ENCODE measurements at regions not wholly inside any gene's neighbourhood (a gene's known extent, or its start where the extent isn't known, plus 50 kb on each side); places are given as distances from the start of the nearest gene placed in this dataset.

- DNase-seq (ENCODE audit: extremely low spot score) = no peak
- no peak for TF ChIP-seq FOXM1 (IDR thresholded peaks at IDR 0.05; ENCODE audit: borderline replicate concordance)
- TF ChIP-seq ARNT (IDR thresholded peaks at IDR 0.05) = no peak
- no peak for TF ChIP-seq LEF1 (IDR thresholded peaks at IDR 0.05; ENCODE audit: borderline replicate concordance)
- no peak for TF ChIP-seq SP1 (IDR thresholded peaks at IDR 0.05)
- no peak for TF ChIP-seq FOXK2 (IDR thresholded peaks at IDR 0.05)
- no peak for TF ChIP-seq FOXA1 (IDR thresholded peaks at IDR 0.05)
- TF ChIP-seq TARDBP (IDR thresholded peaks at IDR 0.05) = no peak
- no peak for TF ChIP-seq ELF4 (IDR thresholded peaks at IDR 0.05)
- no peak for TF ChIP-seq PKNOX1 (IDR thresholded peaks at IDR 0.05)
- no peak for TF ChIP-seq BHLHE40 (IDR thresholded peaks at IDR 0.05; ENCODE audit: borderline replicate concordance)
- TF ChIP-seq SUZ12 (IDR thresholded peaks at IDR 0.05) = no peak
- no peak for TF ChIP-seq NFRKB (IDR thresholded peaks at IDR 0.05)
- TF ChIP-seq HDGF (IDR thresholded peaks at IDR 0.05; ENCODE audit: borderline replicate concordance) = no peak
- TF ChIP-seq CTBP1 (IDR thresholded peaks at IDR 0.05; ENCODE audit: borderline replicate concordance) = no peak
- no peak for TF ChIP-seq L3MBTL2 (conservative IDR thresholded peaks at IDR 0.05)
- TF ChIP-seq ZNF384 (IDR thresholded peaks at IDR 0.05) = no peak
- POLR2A ChIA-PET = no interaction called here
- CTCF ChIA-PET = no interaction called here
Observed at GRCh38 chr5:2861605-2862004, 110.1 kb upstream of the IRX2 start.

- ChIA-PET CTCF (no interaction called here), POLR2A (no interaction called here)
- TF ChIP-seq SUZ12 (IDR thresholded peaks at IDR 0.05) = no peak
- TF ChIP-seq TARDBP (IDR thresholded peaks at IDR 0.05) = no peak
- no peak for TF ChIP-seq HDGF (IDR thresholded peaks at IDR 0.05; ENCODE audit: borderline replicate concordance)
- TF ChIP-seq LEF1 (IDR thresholded peaks at IDR 0.05; ENCODE audit: borderline replicate concordance) = no peak
- no peak for TF ChIP-seq NFRKB (IDR thresholded peaks at IDR 0.05)
- no peak for TF ChIP-seq FOXA1 (IDR thresholded peaks at IDR 0.05)
- no peak for TF ChIP-seq ARNT (IDR thresholded peaks at IDR 0.05)
- TF ChIP-seq FOXM1 (IDR thresholded peaks at IDR 0.05; ENCODE audit: borderline replicate concordance) = no peak
- DNase-seq (ENCODE audit: extremely low spot score) = no peak
Observed at GRCh38 chr5:2860101-2860500, 108.6 kb upstream of the IRX2 start.

GRCh38 chr5:2857837-2858236 lies 106.4 kb upstream of the IRX2 start:
- no peak for TF ChIP-seq PKNOX1 (IDR thresholded peaks at IDR 0.05)
- TF ChIP-seq TARDBP (IDR thresholded peaks at IDR 0.05) = no peak
- TF ChIP-seq CTBP1 (IDR thresholded peaks at IDR 0.05; ENCODE audit: borderline replicate concordance) = no peak
- TF ChIP-seq HDGF (IDR thresholded peaks at IDR 0.05; ENCODE audit: borderline replicate concordance) = no peak
- no peak for TF ChIP-seq FOXK2 (IDR thresholded peaks at IDR 0.05)
- TF ChIP-seq FOXA1 (IDR thresholded peaks at IDR 0.05) = no peak
- TF ChIP-seq LEF1 (IDR thresholded peaks at IDR 0.05; ENCODE audit: borderline replicate concordance) = no peak
- no peak for TF ChIP-seq BHLHE40 (IDR thresholded peaks at IDR 0.05; ENCODE audit: borderline replicate concordance)
- TF ChIP-seq NFRKB (IDR thresholded peaks at IDR 0.05) = no peak
- TF ChIP-seq L3MBTL2 (conservative IDR thresholded peaks at IDR 0.05) = no peak
- ChIA-PET CTCF (no interaction called here), POLR2A (no interaction called here)
- no peak for DNase-seq (ENCODE audit: extremely low spot score)

GRCh38 chr5:2856206-2856605 lies 104.7 kb upstream of the IRX2 start:
- CTCF ChIA-PET = no interaction called here
- no peak for DNase-seq (ENCODE audit: extremely low spot score)
- no peak for TF ChIP-seq ELF4 (IDR thresholded peaks at IDR 0.05)
- TF ChIP-seq FOXA1 (IDR thresholded peaks at IDR 0.05) = no peak
- TF ChIP-seq PKNOX1 (IDR thresholded peaks at IDR 0.05) = no peak
- TF ChIP-seq FOXM1 (IDR thresholded peaks at IDR 0.05; ENCODE audit: borderline replicate concordance) = no peak
- no peak for TF ChIP-seq TARDBP (IDR thresholded peaks at IDR 0.05)
- no peak for TF ChIP-seq ARNT (IDR thresholded peaks at IDR 0.05)
- TF ChIP-seq SUZ12 (IDR thresholded peaks at IDR 0.05) = no peak
- no peak for TF ChIP-seq LEF1 (IDR thresholded peaks at IDR 0.05; ENCODE audit: borderline replicate concordance)
- TF ChIP-seq ZNF384 (IDR thresholded peaks at IDR 0.05) = no peak
- no peak for TF ChIP-seq FOXK2 (IDR thresholded peaks at IDR 0.05)
- no peak for TF ChIP-seq L3MBTL2 (conservative IDR thresholded peaks at IDR 0.05)
- TF ChIP-seq CTBP1 (IDR thresholded peaks at IDR 0.05; ENCODE audit: borderline replicate concordance) = no peak
- POLR2A ChIA-PET = no interaction called here

GRCh38 chr5:2852446-2852845 lies 101.0 kb upstream of the IRX2 start:
- ChIA-PET POLR2A (no interaction called here), CTCF (no interaction called here)
- DNase-seq (ENCODE audit: extremely low spot score) = no peak
- TF ChIP-seq ARNT (IDR thresholded peaks at IDR 0.05) (no peak), FOXM1 (IDR thresholded peaks at IDR 0.05; ENCODE audit: borderline replicate concordance) (no peak)

GRCh38 chr5:2851895-2852294 lies 100.4 kb upstream of the IRX2 start:
- DNase-seq (ENCODE audit: extremely low spot score) = no peak
- CTCF ChIA-PET = no interaction called here
- no peak for TF ChIP-seq ZNF384 (IDR thresholded peaks at IDR 0.05)
- TF ChIP-seq FOXA1 (IDR thresholded peaks at IDR 0.05) = no peak
- TF ChIP-seq CTBP1 (IDR thresholded peaks at IDR 0.05; ENCODE audit: borderline replicate concordance) = no peak
- TF ChIP-seq ARNT (IDR thresholded peaks at IDR 0.05) = no peak
- TF ChIP-seq LEF1 (IDR thresholded peaks at IDR 0.05; ENCODE audit: borderline replicate concordance) = no peak
- TF ChIP-seq TARDBP (IDR thresholded peaks at IDR 0.05) = no peak
- TF ChIP-seq FOXM1 (IDR thresholded peaks at IDR 0.05; ENCODE audit: borderline replicate concordance) = no peak
- no peak for TF ChIP-seq HDGF (IDR thresholded peaks at IDR 0.05; ENCODE audit: borderline replicate concordance)
- TF ChIP-seq BHLHE40 (IDR thresholded peaks at IDR 0.05; ENCODE audit: borderline replicate concordance) = no peak
- no peak for TF ChIP-seq NFRKB (IDR thresholded peaks at IDR 0.05)
- TF ChIP-seq ELF4 (IDR thresholded peaks at IDR 0.05) = no peak
- no peak for TF ChIP-seq L3MBTL2 (conservative IDR thresholded peaks at IDR 0.05)
- TF ChIP-seq FOXK2 (IDR thresholded peaks at IDR 0.05) = no peak
- TF ChIP-seq SP1 (IDR thresholded peaks at IDR 0.05) = no peak
- no peak for TF ChIP-seq PKNOX1 (IDR thresholded peaks at IDR 0.05)
- TF ChIP-seq SUZ12 (IDR thresholded peaks at IDR 0.05) = no peak
- POLR2A ChIA-PET = no interaction called here

Data from HEK293T (cell line).